ENCODE measurements at regions not wholly inside any gene's neighbourhood (a gene's known extent, or its start where the extent isn't known, plus 50 kb on each side); places are given as distances from the start of the nearest gene placed in this dataset.

- no peak for FAIRE-seq
Observed at GRCh38 chr1:58365328-58365727, 181.2 kb downstream of the OMA1 start.

- FAIRE-seq: no peak
Observed at GRCh38 chr1:58363585-58363984, 182.9 kb downstream of the OMA1 start.

GRCh38 chr1:58361134-58361533 lies 185.4 kb downstream of the OMA1 start:
- FAIRE-seq: no peak

GRCh38 chr1:58358346-58358745 lies 188.2 kb downstream of the OMA1 start:
- FAIRE-seq: no peak

- FAIRE-seq: no peak
Observed at GRCh38 chr1:58356402-58356801, 190.1 kb downstream of the OMA1 start.

GRCh38 chr1:58353168-58353567 lies 193.4 kb downstream of the OMA1 start:
- no peak for FAIRE-seq

- FAIRE-seq: no peak
Observed at GRCh38 chr1:58352476-58353092, 193.9 kb downstream of the OMA1 start.

GRCh38 chr1:58346036-58346355 lies 200.5 kb downstream of the OMA1 start:
- no peak for FAIRE-seq

- FAIRE-seq: no peak
Observed at GRCh38 chr1:58345215-58346035, 201.1 kb downstream of the OMA1 start.

- no peak for FAIRE-seq
Observed at GRCh38 chr1:58340185-58340584, 206.3 kb downstream of the OMA1 start.

- no peak for FAIRE-seq
Observed at GRCh38 chr1:58338081-58338480, 208.4 kb downstream of the OMA1 start.

- FAIRE-seq: no peak
Observed at GRCh38 chr1:58333511-58333910, 213.0 kb downstream of the OMA1 start.

GRCh38 chr1:58331156-58331555 lies 215.4 kb downstream of the OMA1 start:
- no peak for FAIRE-seq

- no peak for FAIRE-seq
Observed at GRCh38 chr1:58325866-58326265, 220.7 kb downstream of the OMA1 start.

- FAIRE-seq: no peak
Observed at GRCh38 chr1:58324558-58324957, 222.0 kb downstream of the OMA1 start.

GRCh38 chr1:58318157-58319005 lies 228.1 kb downstream of the OMA1 start:
- FAIRE-seq: no peak

GRCh38 chr1:58317694-58318093 lies 228.8 kb downstream of the OMA1 start:
- no peak for FAIRE-seq

GRCh38 chr1:58317086-58317485 lies 229.4 kb downstream of the OMA1 start:
- FAIRE-seq: no peak

GRCh38 chr1:58316141-58316540 lies 230.4 kb downstream of the OMA1 start:
- FAIRE-seq: no peak

GRCh38 chr1:58312971-58313563 lies 233.5 kb downstream of the OMA1 start:
- no peak for FAIRE-seq

- FAIRE-seq: no peak
Observed at GRCh38 chr1:58312461-58312860, 234.1 kb downstream of the OMA1 start.

- no peak for FAIRE-seq
Observed at GRCh38 chr1:58310881-58311280, 235.6 kb downstream of the OMA1 start.

GRCh38 chr1:58310469-58310868 lies 236.1 kb downstream of the OMA1 start:
- no peak for FAIRE-seq
